ENCODE measurements at regions not wholly inside any gene's neighbourhood (a gene's known extent, or its start where the extent isn't known, plus 50 kb on each side); places are given as distances from the start of the nearest gene placed in this dataset.
"Not testable (repeated sequence)": the region's sequence is repeated elsewhere in the genome, so short reads cannot be mapped to it uniquely, and the experiment has no call there.

- no peak for TF ChIP-seq CTCF (IDR thresholded peaks at IDR 0.05; ENCODE audit: low read depth, low read length)
- no peak for DNase-seq (ENCODE audit: extremely low read depth, low read depth)
These were observed 200.9 kb upstream of the DIAPH2 start for GRCh38 chrX:96483647-96484160.

GRCh38 chrX:96486687-96487086 is 198.0 kb upstream of the DIAPH2 start:
- DNase-seq (ENCODE audit: extremely low read depth, low read depth): not testable (repeated sequence)

- TF ChIP-seq CTCF (IDR thresholded peaks at IDR 0.05; ENCODE audit: low read depth, low read length): no peak
- DNase-seq (ENCODE audit: extremely low read depth, low read depth): no peak
These were observed 182.1 kb upstream of the DIAPH2 start for GRCh38 chrX:96502507-96502906.

GRCh38 chrX:96529386-96529785 is 155.3 kb upstream of the DIAPH2 start:
- DNase-seq (ENCODE audit: extremely low read depth, low read depth): not testable (repeated sequence)

GRCh38 chrX:96538104-96538725 is 146.4 kb upstream of the DIAPH2 start:
- DNase-seq (ENCODE audit: extremely low read depth, low read depth): no peak
- no peak for TF ChIP-seq CTCF (IDR thresholded peaks at IDR 0.05; ENCODE audit: low read depth, low read length)

GRCh38 chrX:96540111-96540631 is 144.5 kb upstream of the DIAPH2 start:
- no peak for TF ChIP-seq CTCF (IDR thresholded peaks at IDR 0.05; ENCODE audit: low read depth, low read length)

GRCh38 chrX:96546281-96546680 is 138.4 kb upstream of the DIAPH2 start:
- not testable (repeated sequence) for DNase-seq (ENCODE audit: extremely low read depth, low read depth)

More at GRCh38 chrX:96540111-96540631, 144.5 kb upstream of the DIAPH2 start:
- no peak for DNase-seq (ENCODE audit: extremely low read depth, low read depth)

GRCh38 chrX:96551322-96551872 is 133.2 kb upstream of the DIAPH2 start:
- no peak for TF ChIP-seq CTCF (IDR thresholded peaks at IDR 0.05; ENCODE audit: low read depth, low read length)
- no peak for DNase-seq (ENCODE audit: extremely low read depth, low read depth)

GRCh38 chrX:96556886-96557285 is 127.8 kb upstream of the DIAPH2 start:
- no peak for DNase-seq (ENCODE audit: extremely low read depth, low read depth)
- TF ChIP-seq CTCF (IDR thresholded peaks at IDR 0.05; ENCODE audit: low read depth, low read length): no peak

- DNase-seq (ENCODE audit: extremely low read depth, low read depth): not testable (repeated sequence)
These were observed 123.5 kb upstream of the DIAPH2 start for GRCh38 chrX:96561129-96561528.

All from AG09319 (cell line).